ENCODE measurements at regions not wholly inside any gene's neighbourhood (a gene's known extent, or its start where the extent isn't known, plus 50 kb on each side); places are given as distances from the start of the nearest gene placed in this dataset.

DNA sequence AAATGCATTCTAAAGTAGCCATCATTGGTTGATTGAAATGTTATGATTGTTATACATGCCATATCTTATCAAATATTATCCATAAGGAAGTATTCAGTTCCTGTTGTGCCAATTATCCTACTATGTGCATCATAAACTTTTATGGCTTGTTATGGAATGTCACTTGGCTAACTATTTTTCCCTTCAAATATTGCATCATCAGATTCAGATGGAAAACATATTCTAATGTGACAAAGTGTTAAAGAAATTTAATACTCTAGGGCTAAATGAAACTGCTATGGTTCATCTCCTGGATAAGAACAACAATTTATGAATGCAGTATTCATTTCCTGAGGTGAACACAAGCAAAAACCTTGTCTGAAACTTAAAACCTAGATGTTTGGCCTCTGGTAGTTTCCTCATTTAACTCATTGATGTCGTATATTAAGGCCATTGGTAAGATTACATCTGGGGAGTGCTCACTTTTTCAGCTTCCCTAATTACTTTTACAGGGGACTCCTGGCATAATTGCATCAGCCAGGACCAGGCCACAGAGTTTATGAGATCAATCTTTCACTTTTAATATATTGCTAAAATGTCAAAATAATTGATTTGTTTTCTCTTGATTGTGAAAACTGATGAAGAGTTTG lies 134.9 kb upstream of the CEP162 start:
- no peaks in the 10 kb centered on the region for H3K36me3 ChIP-seq
- H3K27ac ChIP-seq, result no peak overlapping the region
- DNase-seq (ENCODE audit: low spot score), result no peak
- H3K27me3 ChIP-seq (replicated peaks; ENCODE audit: insufficient read depth), result no peaks in the 10 kb centered on the region
- no peaks in the 10 kb centered on the region for H3K9me3 ChIP-seq
- no peak overlapping the region for H3K4me3 ChIP-seq
- no peak for ATAC-seq (ENCODE audit: insufficient number of reproducible peaks, low FRiP score, low read depth)
- H3K4me1 ChIP-seq (ENCODE audit: control insufficient read depth in 1 of 2, low read depth in 2 of 2), result no peaks in the 10 kb centered on the region
- TF ChIP-seq, protein P1, sequence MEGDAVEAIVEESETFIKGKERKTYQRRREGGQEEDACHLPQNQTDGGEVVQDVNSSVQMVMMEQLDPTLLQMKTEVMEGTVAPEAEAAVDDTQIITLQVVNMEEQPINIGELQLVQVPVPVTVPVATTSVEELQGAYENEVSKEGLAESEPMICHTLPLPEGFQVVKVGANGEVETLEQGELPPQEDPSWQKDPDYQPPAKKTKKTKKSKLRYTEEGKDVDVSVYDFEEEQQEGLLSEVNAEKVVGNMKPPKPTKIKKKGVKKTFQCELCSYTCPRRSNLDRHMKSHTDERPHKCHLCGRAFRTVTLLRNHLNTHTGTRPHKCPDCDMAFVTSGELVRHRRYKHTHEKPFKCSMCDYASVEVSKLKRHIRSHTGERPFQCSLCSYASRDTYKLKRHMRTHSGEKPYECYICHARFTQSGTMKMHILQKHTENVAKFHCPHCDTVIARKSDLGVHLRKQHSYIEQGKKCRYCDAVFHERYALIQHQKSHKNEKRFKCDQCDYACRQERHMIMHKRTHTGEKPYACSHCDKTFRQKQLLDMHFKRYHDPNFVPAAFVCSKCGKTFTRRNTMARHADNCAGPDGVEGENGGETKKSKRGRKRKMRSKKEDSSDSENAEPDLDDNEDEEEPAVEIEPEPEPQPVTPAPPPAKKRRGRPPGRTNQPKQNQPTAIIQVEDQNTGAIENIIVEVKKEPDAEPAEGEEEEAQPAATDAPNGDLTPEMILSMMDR (IDR thresholded peaks at IDR 0.05), result no peak

DNA sequence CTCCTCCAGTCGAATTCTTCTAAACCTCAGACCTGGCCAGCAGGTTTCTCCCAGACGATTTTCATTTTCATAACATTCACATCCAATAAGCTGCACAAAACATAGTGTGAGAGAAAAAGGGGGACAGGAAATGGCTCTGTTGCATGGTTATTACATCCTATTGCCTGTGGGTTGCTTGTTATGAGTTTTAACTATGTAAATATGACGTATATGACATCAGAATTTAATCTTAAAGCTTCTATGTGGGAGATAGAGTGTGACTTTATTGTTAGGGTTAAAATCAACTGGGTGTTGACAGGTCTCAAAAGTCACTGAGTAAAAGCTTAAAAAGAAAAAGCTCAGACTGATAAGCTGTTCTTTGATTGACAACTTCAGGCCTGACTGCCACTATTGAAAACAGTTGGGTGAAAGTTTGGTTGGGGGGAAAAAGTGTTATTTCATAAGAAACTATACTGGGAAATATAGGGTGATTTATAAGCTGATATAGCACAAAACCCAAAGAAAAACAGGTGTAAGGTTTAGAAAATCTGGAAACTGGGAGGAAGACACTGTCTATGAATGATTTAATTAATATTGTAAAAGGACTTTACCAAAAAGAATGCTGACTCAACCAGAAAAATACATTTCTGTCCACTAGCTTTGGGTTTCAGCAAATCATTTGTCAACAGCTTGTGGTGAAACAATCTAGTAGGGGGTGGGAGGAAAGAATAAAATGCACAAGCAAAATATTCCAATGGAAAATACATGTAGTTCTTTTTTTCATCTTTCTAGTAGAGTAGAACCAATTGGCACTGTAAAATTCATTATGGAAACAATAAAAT lies 134.1 kb upstream of the CEP162 start:
- TF ChIP-seq, protein P1 (IDR thresholded peaks at IDR 0.05), result no peak
- DNase-seq (ENCODE audit: low spot score), result no peak
- ATAC-seq (ENCODE audit: insufficient number of reproducible peaks, low FRiP score, low read depth), result no peak
- no peaks in the 10 kb centered on the region for H3K36me3 ChIP-seq
- H3K27ac ChIP-seq, result no peak overlapping the region
- H3K27me3 ChIP-seq (replicated peaks; ENCODE audit: insufficient read depth), result no peaks in the 10 kb centered on the region
- H3K9me3 ChIP-seq, result no peaks in the 10 kb centered on the region
- no peaks in the 10 kb centered on the region for H3K4me1 ChIP-seq (ENCODE audit: control insufficient read depth in 1 of 2, low read depth in 2 of 2)
- no peak overlapping the region for H3K4me3 ChIP-seq

DNA sequence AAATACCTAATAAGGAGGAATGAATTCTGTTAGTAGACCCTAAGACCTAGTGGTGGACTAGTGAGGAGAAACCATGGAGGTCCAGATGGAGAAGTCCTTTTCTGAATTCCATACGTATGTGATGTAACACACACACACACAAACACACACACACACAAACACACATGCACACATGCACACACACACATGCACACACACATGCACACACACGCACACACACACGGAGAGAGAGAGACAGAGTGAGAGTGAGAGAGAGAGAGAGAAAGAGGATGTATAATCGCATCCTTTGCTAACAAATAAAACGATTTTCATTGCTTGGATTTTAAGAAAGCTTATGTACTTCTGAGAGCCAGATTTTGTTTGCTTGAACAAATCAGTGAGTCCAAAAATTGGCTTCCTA lies 132.6 kb upstream of the CEP162 start:
- H3K27ac ChIP-seq, result no peak overlapping the region
- no peaks in the 10 kb centered on the region for H3K4me1 ChIP-seq (ENCODE audit: control insufficient read depth in 1 of 2, low read depth in 2 of 2)
- no peaks in the 10 kb centered on the region for H3K9me3 ChIP-seq
- no peak for DNase-seq (ENCODE audit: low spot score)
- no peak overlapping the region for H3K4me3 ChIP-seq
- TF ChIP-seq, protein P1 (IDR thresholded peaks at IDR 0.05), result no peak
- H3K36me3 ChIP-seq, result no peaks in the 10 kb centered on the region
- no peak for ATAC-seq (ENCODE audit: insufficient number of reproducible peaks, low FRiP score, low read depth)
- no peaks in the 10 kb centered on the region for H3K27me3 ChIP-seq (replicated peaks; ENCODE audit: insufficient read depth)

DNA sequence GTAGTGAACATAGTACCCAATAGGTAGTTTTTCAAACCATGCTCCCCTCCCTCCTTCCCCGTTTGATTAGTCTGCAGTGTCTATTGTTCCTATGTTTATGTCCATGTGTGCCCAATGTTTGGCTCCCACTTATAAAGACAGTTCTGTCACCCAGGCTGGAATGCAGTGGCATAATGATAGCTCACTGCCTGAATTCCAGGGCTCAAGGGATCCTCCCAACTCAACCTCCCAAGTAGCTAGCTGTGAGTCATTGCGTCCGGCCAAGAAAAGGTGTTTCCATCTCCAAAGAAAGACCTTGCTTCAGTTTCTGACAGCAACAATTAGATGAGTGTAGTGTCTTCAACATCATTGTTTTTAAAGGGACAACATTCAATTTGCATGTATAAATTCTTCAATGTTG lies 131.1 kb upstream of the CEP162 start:
- H3K36me3 ChIP-seq, result no peaks in the 10 kb centered on the region
- ATAC-seq (ENCODE audit: insufficient number of reproducible peaks, low FRiP score, low read depth) (no peak), DNase-seq (ENCODE audit: low spot score) (no peak)
- TF ChIP-seq, protein P1 (IDR thresholded peaks at IDR 0.05), result no peak
- no peaks in the 10 kb centered on the region for H3K4me1 ChIP-seq (ENCODE audit: control insufficient read depth in 1 of 2, low read depth in 2 of 2)
- no peaks in the 10 kb centered on the region for H3K9me3 ChIP-seq
- H3K27ac ChIP-seq, result no peak overlapping the region
- H3K4me3 ChIP-seq, result no peak overlapping the region
- no peaks in the 10 kb centered on the region for H3K27me3 ChIP-seq (replicated peaks; ENCODE audit: insufficient read depth)

DNA sequence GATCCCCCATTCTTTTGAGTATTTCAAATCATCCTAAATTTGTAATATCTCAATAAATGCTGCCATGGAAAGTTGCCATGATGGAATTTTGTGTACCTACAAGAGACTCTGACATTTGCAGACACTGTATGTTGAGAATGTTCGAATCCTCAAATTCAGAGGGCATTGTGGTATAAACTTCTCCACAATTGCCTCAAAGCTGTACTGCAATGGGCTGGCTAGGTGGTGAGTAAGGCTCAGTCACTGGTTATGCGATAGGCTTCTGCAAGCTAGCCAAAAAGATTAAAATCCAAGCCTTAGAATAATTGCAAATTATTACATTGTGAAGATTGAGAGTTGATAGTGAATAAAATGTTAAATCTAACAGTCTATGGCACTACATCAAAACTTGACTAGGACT lies 130.2 kb upstream of the CEP162 start:
- ATAC-seq (ENCODE audit: insufficient number of reproducible peaks, low FRiP score, low read depth), result no peak
- Histone ChIP-seq H3K4me3 (no peak overlapping the region), H3K27ac (no peak overlapping the region), H3K4me1 (ENCODE audit: control insufficient read depth in 1 of 2, low read depth in 2 of 2) (no peaks in the 10 kb centered on the region), H3K27me3 (replicated peaks; ENCODE audit: insufficient read depth) (no peaks in the 10 kb centered on the region), H3K36me3 (no peaks in the 10 kb centered on the region), H3K9me3 (no peaks in the 10 kb centered on the region)
- no peak for DNase-seq (ENCODE audit: low spot score)
- TF ChIP-seq, protein P1 (IDR thresholded peaks at IDR 0.05), result no peak

Data from thoracic aorta (tissue), 2 donors.